PC-3 (cell line): ENCODE measurements at regions not wholly inside any gene's neighbourhood (a gene's known extent, or its start where the extent isn't known, plus 50 kb on each side); places are given as distances from the start of the nearest gene placed in this dataset.

ENCODE experiments used
- ATAC-seq: fragments of 200-7000 bp; cut with Tn5 transposase; 2 replicates; pipeline ENCODE4 v1.9.1; 2020; ENCODE audit warnings: mild to moderate bottlenecking, moderate library complexity
- BruUV-seq: library from RNA; stranded (reverse); fragments of 400-500 nt; replicated peaks from 2 replicates; lab custom pipeline; 2021; lab: Mats Ljungman, UMichigan
- CTCF ChIA-PET: fragments of 300-600 bp; sonication (Branson Sonifier 250); formaldehyde crosslinking; loops from one replicate; lab custom pipeline; 2022; ENCODE audit warnings: antibody characterized with exemption; lab: Charles Lee
- POLR2A ChIA-PET: fragments of 300-600 bp; sonication (Branson Sonifier 250); formaldehyde crosslinking; loops from one replicate; lab custom pipeline; 2022; ENCODE audit warnings: antibody characterized with exemption; ENCODE audit not compliant: unreplicated experiment; lab: Charles Lee
- DNase-seq: peaks from one replicate; pipeline ENCODE4 v3.0.0-alpha.2; 2015
- H2AFZ ChIP-seq: fragments of 300-600 bp; sonication (generic); 2 replicates; pipeline ENCODE4 v1.6.0; 2016; ENCODE audit warnings: antibody characterized with exemption, low read length
- H3F3A ChIP-seq: fragments of 300-600 bp; sonication (generic); one replicate; pipeline ENCODE4 v1.6.0; 2017; ENCODE audit warnings: antibody characterized with exemption, low read length, control low read depth, mild to moderate bottlenecking; ENCODE audit not compliant: unreplicated experiment
- H3K27ac ChIP-seq: fragments of 300-600 bp; sonication (generic); 2 replicates; pipeline ENCODE4 v1.5.1; 2016; ENCODE audit warnings: mild to moderate bottlenecking, low read length
- H3K27me3 ChIP-seq: fragments of 300-600 bp; sonication (generic); 2 replicates; pipeline ENCODE4 v1.6.1; 2016; ENCODE audit warnings: low read length, mixed read lengths
- H3K36me3 ChIP-seq: fragments of 300-600 bp; sonication (generic); 2 replicates; pipeline ENCODE4 v1.6.1; 2016; ENCODE audit warnings: low read depth, mixed run types, low read length, mixed read lengths
- H3K4me1 ChIP-seq: fragments of 300-600 bp; sonication (generic); 2 replicates; pipeline ENCODE4 v1.5.1; 2016; ENCODE audit warnings: low read length; ENCODE audit not compliant: insufficient read depth
- H3K4me2 ChIP-seq: fragments of 300-600 bp; sonication (generic); 2 replicates; pipeline ENCODE4 v1.6.0; 2016; ENCODE audit warnings: low read length
- H3K4me3 ChIP-seq: fragments of 300-600 bp; sonication (generic); 2 replicates; pipeline ENCODE4 v1.5.1; 2016; ENCODE audit warnings: mild to moderate bottlenecking, low read length, mixed read lengths
- H3K79me2 ChIP-seq: fragments of 300-600 bp; sonication (generic); 2 replicates; pipeline ENCODE4 v1.6.1; 2017; ENCODE audit warnings: low read length, mixed read lengths
- H3K9ac ChIP-seq: fragments of 300-600 bp; sonication (generic); 2 replicates; pipeline ENCODE4 v1.6.0; 2016; ENCODE audit warnings: mild to moderate bottlenecking, low read length
- H3K9me2 ChIP-seq: fragments of 300-600 bp; sonication (generic); replicated peaks from 2 replicates; pipeline ENCODE4 v1.6.1; 2016; ENCODE audit warnings: mixed run types, low read length, mixed read lengths
- H3K9me3 ChIP-seq: fragments of 300-600 bp; sonication (generic); 2 replicates; pipeline ENCODE4 v1.6.1; 2016; ENCODE audit warnings: low read length, mixed read lengths
- H4K20me1 ChIP-seq: fragments of 300-600 bp; sonication (generic); 2 replicates; pipeline ENCODE4 v1.6.1; 2016; ENCODE audit warnings: low read length, mixed read lengths
- EZH2 ChIP-seq: fragments of 300-600 bp; sonication (generic); IDR thresholded peaks from one replicate; pipeline ENCODE4 v1.6.1; 2017; ENCODE audit warnings: antibody characterized with exemption, mild to moderate bottlenecking, low read length; ENCODE audit not compliant: unreplicated experiment
- EZH2phosphoT487 ChIP-seq: fragments of 300-600 bp; sonication (generic); IDR thresholded peaks from 2 replicates; pipeline ENCODE4 v1.6.1; 2018; ENCODE audit warnings: mild to moderate bottlenecking, antibody characterized with exemption, low read length, borderline replicate concordance
- intact Hi-C: fragments of 100-400 bp; cut with micrococcal nuclease; formaldehyde crosslinking; loops from 2 replicates; pipeline ENCODE4 v1.9.0; 2023
- TF ChIP-seq, protein P1 (sequence below): fragments of 300-600 bp; sonication (generic); conservative IDR thresholded peaks from 2 replicates; pipeline ENCODE4 v1.5.1; 2017; ENCODE audit warnings: antibody characterized with exemption, low read depth, mild to moderate bottlenecking, low read length

DNA sequence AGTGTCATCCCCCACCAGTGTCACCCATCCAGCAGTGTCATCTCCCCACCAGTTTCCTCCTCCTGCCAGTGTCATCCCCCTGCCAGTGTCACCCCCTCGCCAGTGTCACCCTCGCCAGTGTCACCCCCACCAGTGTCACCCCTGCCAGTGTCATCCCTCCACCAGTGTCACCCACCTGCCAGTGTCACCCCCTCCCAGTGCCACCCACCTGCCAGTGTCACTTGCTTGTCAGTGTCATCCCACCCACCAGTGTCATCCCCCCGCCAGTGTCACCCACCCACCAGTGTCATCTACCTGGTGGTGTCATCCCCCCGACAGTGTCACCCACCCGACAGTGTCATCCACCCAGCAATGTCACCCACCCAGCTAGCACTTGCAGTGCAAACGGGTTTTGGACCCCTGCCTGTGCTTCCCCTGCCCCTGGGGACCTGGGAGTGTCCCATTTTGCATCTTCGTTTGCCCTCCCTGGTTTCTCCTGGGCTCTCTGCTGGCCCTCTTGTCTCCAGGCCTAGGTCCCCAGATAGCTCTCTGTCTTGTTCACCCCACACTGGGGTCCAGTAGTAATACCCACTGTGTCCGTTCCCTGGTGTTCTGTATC is 99.8 kb upstream of the PRR20G start:
- H4K20me1 ChIP-seq: no peaks in the 10 kb centered on the region
- no TSS peak for BruUV-seq
- CTCF ChIA-PET: no interaction called here
- ATAC-seq (no peak), DNase-seq (no peak)
- no peaks in the 10 kb centered on the region for H3K9me3 ChIP-seq
- no peaks in the 10 kb centered on the region for H3K36me3 ChIP-seq
- TF ChIP-seq, protein P1, sequence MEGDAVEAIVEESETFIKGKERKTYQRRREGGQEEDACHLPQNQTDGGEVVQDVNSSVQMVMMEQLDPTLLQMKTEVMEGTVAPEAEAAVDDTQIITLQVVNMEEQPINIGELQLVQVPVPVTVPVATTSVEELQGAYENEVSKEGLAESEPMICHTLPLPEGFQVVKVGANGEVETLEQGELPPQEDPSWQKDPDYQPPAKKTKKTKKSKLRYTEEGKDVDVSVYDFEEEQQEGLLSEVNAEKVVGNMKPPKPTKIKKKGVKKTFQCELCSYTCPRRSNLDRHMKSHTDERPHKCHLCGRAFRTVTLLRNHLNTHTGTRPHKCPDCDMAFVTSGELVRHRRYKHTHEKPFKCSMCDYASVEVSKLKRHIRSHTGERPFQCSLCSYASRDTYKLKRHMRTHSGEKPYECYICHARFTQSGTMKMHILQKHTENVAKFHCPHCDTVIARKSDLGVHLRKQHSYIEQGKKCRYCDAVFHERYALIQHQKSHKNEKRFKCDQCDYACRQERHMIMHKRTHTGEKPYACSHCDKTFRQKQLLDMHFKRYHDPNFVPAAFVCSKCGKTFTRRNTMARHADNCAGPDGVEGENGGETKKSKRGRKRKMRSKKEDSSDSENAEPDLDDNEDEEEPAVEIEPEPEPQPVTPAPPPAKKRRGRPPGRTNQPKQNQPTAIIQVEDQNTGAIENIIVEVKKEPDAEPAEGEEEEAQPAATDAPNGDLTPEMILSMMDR: no peak
- TF ChIP-seq EZH2 (no peak), EZH2phosphoT487 (no peak)
- H3K9ac ChIP-seq: no peak overlapping the region
- no peak overlapping the region for H3K4me3 ChIP-seq
- H2AFZ ChIP-seq: no peak overlapping the region
- intact Hi-C loops: no loop called here
- peaks cover 2% of the 10 kb centered on the region; the same call in 1 of the 2 replicates for H3K4me1 ChIP-seq
- no peak overlapping the region for H3K27ac ChIP-seq
- no peak overlapping the region for H3K4me2 ChIP-seq
- H3F3A ChIP-seq: no peaks in the 10 kb centered on the region
- POLR2A ChIA-PET: no interaction called here
- peaks cover 13% of the 10 kb centered on the region for H3K27me3 ChIP-seq
- no peaks in the 10 kb centered on the region for H3K9me2 ChIP-seq
- H3K79me2 ChIP-seq: no peaks in the 10 kb centered on the region

DNA sequence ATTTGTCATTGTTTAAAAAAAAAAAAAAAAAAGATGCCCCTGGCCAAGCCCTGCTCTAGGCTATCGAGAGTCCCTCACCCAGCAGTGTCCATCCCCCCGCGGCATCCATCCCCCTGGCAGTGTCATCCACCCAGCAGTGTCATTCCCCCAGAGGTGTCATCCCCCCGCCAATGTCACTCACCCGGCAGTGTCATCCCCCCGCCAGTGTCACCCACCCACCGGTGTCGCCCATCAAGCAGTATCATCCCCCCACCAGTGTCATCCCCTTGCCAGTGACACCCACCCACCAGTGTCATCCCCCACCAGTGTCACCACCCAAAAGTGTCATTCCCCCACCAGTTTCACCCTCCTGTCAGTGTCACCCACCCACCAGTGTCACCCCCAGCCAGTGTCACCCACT is 99.3 kb upstream of the PRR20G start:
- intact Hi-C loops: no loop called here
- BruUV-seq: no TSS peak
- H4K20me1 ChIP-seq: no peaks in the 10 kb centered on the region
- ATAC-seq (no peak), DNase-seq (no peak)
- no peak overlapping the region for H3K9ac ChIP-seq
- no peak overlapping the region for H2AFZ ChIP-seq
- no peak overlapping the region for H3K4me2 ChIP-seq
- H3K27ac ChIP-seq: no peak overlapping the region
- H3K79me2 ChIP-seq: no peaks in the 10 kb centered on the region
- no peaks in the 10 kb centered on the region for H3F3A ChIP-seq
- CTCF ChIA-PET: no interaction called here
- H3K9me2 ChIP-seq: no peaks in the 10 kb centered on the region
- H3K9me3 ChIP-seq: no peaks in the 10 kb centered on the region
- POLR2A ChIA-PET: no interaction called here
- H3K27me3 ChIP-seq: peaks cover 15% of the 10 kb centered on the region
- TF ChIP-seq, protein P1: no peak
- no peak for TF ChIP-seq EZH2phosphoT487
- H3K36me3 ChIP-seq: no peaks in the 10 kb centered on the region
- peaks cover 2% of the 10 kb centered on the region; the same call in 1 of the 2 replicates for H3K4me1 ChIP-seq
- H3K4me3 ChIP-seq: no peak overlapping the region

DNA sequence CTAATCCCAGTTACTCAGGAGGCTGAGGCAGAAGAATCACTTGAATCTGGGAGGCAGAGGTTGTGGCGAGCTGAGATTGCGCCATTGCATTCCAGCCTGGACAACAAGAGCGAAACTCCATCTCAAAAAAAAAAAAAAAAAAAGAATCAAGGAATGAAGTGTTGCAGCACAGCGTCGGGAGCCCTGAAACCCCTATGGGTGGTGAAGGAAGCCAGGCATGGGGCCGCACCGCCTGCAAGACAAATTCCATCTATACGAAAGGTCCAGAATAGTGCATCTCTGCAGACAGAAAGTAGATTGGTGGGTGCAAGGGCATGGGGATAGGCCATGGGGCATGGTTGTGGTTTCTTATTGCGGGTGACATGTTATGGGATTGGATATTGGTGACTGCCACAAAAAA is 98.6 kb upstream of the PRR20G start:
- no peak overlapping the region for H3K27ac ChIP-seq
- H3K27me3 ChIP-seq: peaks cover 19% of the 10 kb centered on the region
- no peaks in the 10 kb centered on the region for H3K79me2 ChIP-seq
- H3K9ac ChIP-seq: no peak overlapping the region
- DNase-seq (no peak), ATAC-seq (no peak)
- BruUV-seq: no TSS peak
- TF ChIP-seq, protein P1: no peak
- no peak for TF ChIP-seq EZH2phosphoT487
- no peak for TF ChIP-seq EZH2
- no peak overlapping the region for H3K4me3 ChIP-seq
- no peaks in the 10 kb centered on the region for H3K9me3 ChIP-seq
- H3K4me2 ChIP-seq: no peak overlapping the region
- CTCF ChIA-PET: no interaction called here
- intact Hi-C loops: no loop called here
- no peak overlapping the region for H2AFZ ChIP-seq
- H3K36me3 ChIP-seq: no peaks in the 10 kb centered on the region
- H3K4me1 ChIP-seq: peaks cover 2% of the 10 kb centered on the region; the same call in 1 of the 2 replicates
- no peaks in the 10 kb centered on the region for H3K9me2 ChIP-seq
- H3F3A ChIP-seq: no peaks in the 10 kb centered on the region
- POLR2A ChIA-PET: no interaction called here
- H4K20me1 ChIP-seq: no peaks in the 10 kb centered on the region
